NT2/D1 (cell line): ENCODE measurements at regions not wholly inside any gene's neighbourhood (a gene's known extent, or its start where the extent isn't known, plus 50 kb on each side); places are given as distances from the start of the nearest gene placed in this dataset.

ENCODE experiments used
- SUZ12 ChIP-seq: IDR thresholded peaks from 2 replicates; pipeline ENCODE4 v1.6.1; 2011; ENCODE audit not compliant: insufficient read length, insufficient read depth; ENCODE audit errors: extremely low read depth
- YY1 ChIP-seq: IDR thresholded peaks from 2 replicates; pipeline ENCODE4 v1.6.1; 2011; ENCODE audit not compliant: insufficient read length, insufficient read depth
- ZNF274 ChIP-seq: IDR thresholded peaks from 2 replicates; pipeline ENCODE4 v1.6.1; 2011; ENCODE audit warnings: mild to moderate bottlenecking, low read depth, low read length

DNA sequence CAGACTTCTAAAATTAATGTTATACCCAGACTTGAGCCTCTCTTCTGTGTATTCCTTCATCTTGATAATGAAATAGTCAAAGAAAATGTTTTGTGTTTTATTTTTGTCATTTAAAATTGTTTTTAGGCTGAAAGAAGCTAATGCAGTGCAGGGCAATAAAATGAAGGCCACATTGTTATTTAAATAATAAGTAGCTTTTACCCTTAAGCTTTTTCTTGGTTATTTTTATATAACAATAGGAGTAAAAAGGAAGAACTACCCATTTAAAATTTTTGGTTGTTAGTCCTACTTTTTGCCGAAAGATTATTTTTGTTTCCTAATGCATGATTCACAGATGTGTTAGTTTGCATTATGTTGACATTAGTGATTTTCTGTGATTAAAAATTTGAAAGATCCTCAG is 181.0 kb upstream of the MEOX2 start:
- TF ChIP-seq ZNF274 (no peak), YY1 (no peak), SUZ12 (no peak)
